Uterus (tissue), 3 donors: ENCODE measurements at regions not wholly inside any gene's neighbourhood (a gene's known extent, or its start where the extent isn't known, plus 50 kb on each side); places are given as distances from the start of the nearest gene placed in this dataset.

Experiments
- DNase-seq, 2 donors: peaks; one replicate each; pipeline ENCODE4 v3.0.0-alpha.2; 2019 to 2020
- H3K27ac ChIP-seq, 2 donors: fragments of 200-600 bp; sonication (generic); 1 replicate in 1 of 2; 2 replicates in 1 of 2; pipeline ENCODE4 v1.5.1; 2016 to 2018
- H3K27me3 ChIP-seq, 2 donors: fragments of 200-600 bp; sonication (generic); one replicate each; pipeline ENCODE4 v1.5.1; 2018 to 2019; ENCODE audit warnings: control low read depth in 1 of 2
- H3K36me3 ChIP-seq, 2 donors: fragments of 200-600 bp; sonication (generic); one replicate each; pipeline ENCODE4 v1.5.1; 2019; ENCODE audit warnings: control low read depth in 1 of 2
- H3K4me1 ChIP-seq, 2 donors: fragments of 200-600 bp; sonication (generic); one replicate each; pipeline ENCODE4 v1.5.1; 2018 to 2019; ENCODE audit warnings: control low read depth in 1 of 2
- H3K4me3 ChIP-seq, 2 donors: fragments of 200-600 bp; sonication (generic); 1 replicate in 1 of 2; 2 replicates in 1 of 2; pipeline ENCODE4 v1.5.1; 2018 to 2019; ENCODE audit warnings: mild to moderate bottlenecking in 1 of 2
- H3K9me3 ChIP-seq, 2 donors: fragments of 200-600 bp; sonication (generic); one replicate each; pipeline ENCODE4 v1.5.1; 2019; ENCODE audit warnings: control low read depth in 1 of 2
- CTCF ChIP-seq, 4 experiments: fragments of 200-600 bp in 2 of 4; fragments of 450-650 bp in 2 of 4; sonication (generic) in 2 of 4; IDR thresholded peaks; one replicate each; pipeline ENCODE4 v1.5.1; 2016 to 2019; ENCODE audit warnings: antibody characterized with exemption in 4 of 4, mild to moderate bottlenecking in 2 of 4, moderate library complexity in 1 of 4
- POLR2A ChIP-seq, 2 donors: fragments of 450-650 bp; IDR thresholded peaks; one replicate each; pipeline ENCODE4 v1.6.1; 2016; ENCODE audit warnings: antibody characterized with exemption in 2 of 2, mild to moderate bottlenecking in 1 of 2, moderate library complexity in 1 of 2
- intact Hi-C: fragments of 100-400 bp; cut with DNase I; formaldehyde crosslinking; loops from one replicate; pipeline ENCODE4 v1.15.1; 2023; ENCODE audit warnings: low total_unique reads
- donor health status: DM: yes; HTN: yes; CAD: no.

- no peak for TF ChIP-seq CTCF (IDR thresholded peaks at IDR 0.05)
- TF ChIP-seq POLR2A (IDR thresholded peaks at IDR 0.05) = no peak
- intact Hi-C loops = no loop called here
- no peaks in the 10 kb centered on the region for H3K9me3 ChIP-seq
- H3K4me1 ChIP-seq = no peaks in the 10 kb centered on the region
- DNase-seq = no peak
- no peaks in the 10 kb centered on the region for H3K27me3 ChIP-seq
- H3K36me3 ChIP-seq = no peaks in the 10 kb centered on the region
- H3K27ac ChIP-seq = no peak overlapping the region
- H3K4me3 ChIP-seq = no peak overlapping the region
These were observed 102.0 kb upstream of the NREP start for GRCh38 chr5:111859031-111859430.

GRCh38 chr5:111857623-111858022 is 100.6 kb upstream of the NREP start:
- no peak overlapping the region for H3K4me3 ChIP-seq
- no peak for DNase-seq
- no peaks in the 10 kb centered on the region for H3K36me3 ChIP-seq
- no peaks in the 10 kb centered on the region for H3K9me3 ChIP-seq
- no peaks in the 10 kb centered on the region for H3K27me3 ChIP-seq
- no peaks in the 10 kb centered on the region for H3K4me1 ChIP-seq
- no peak for TF ChIP-seq CTCF (IDR thresholded peaks at IDR 0.05)
- no peak for TF ChIP-seq POLR2A (IDR thresholded peaks at IDR 0.05)
- H3K27ac ChIP-seq = no peak overlapping the region
- intact Hi-C loops = no loop called here

- no peaks in the 10 kb centered on the region for H3K4me1 ChIP-seq
- TF ChIP-seq POLR2A (IDR thresholded peaks at IDR 0.05) (no peak), CTCF (IDR thresholded peaks at IDR 0.05) (no peak)
- intact Hi-C loops = no loop called here
- no peak overlapping the region for H3K27ac ChIP-seq
- H3K36me3 ChIP-seq = no peaks in the 10 kb centered on the region
- H3K9me3 ChIP-seq = no peaks in the 10 kb centered on the region
- no peak overlapping the region for H3K4me3 ChIP-seq
- no peak for DNase-seq
- H3K27me3 ChIP-seq = no peaks in the 10 kb centered on the region
These were observed 100.0 kb upstream of the NREP start for GRCh38 chr5:111856876-111857466.

- no peaks in the 10 kb centered on the region for H3K9me3 ChIP-seq
- no peaks in the 10 kb centered on the region for H3K36me3 ChIP-seq
- DNase-seq = no peak
- no peaks in the 10 kb centered on the region for H3K4me1 ChIP-seq
- H3K27ac ChIP-seq = no peak overlapping the region
- intact Hi-C loops = no loop called here
- TF ChIP-seq CTCF (IDR thresholded peaks at IDR 0.05) = no peak
- TF ChIP-seq POLR2A (IDR thresholded peaks at IDR 0.05) = no peak
- no peaks in the 10 kb centered on the region for H3K27me3 ChIP-seq
- H3K4me3 ChIP-seq = no peak overlapping the region
These were observed 98.4 kb upstream of the NREP start for GRCh38 chr5:111855356-111855755.

- Histone ChIP-seq H3K27ac (no peak overlapping the region), H3K27me3 (no peaks in the 10 kb centered on the region), H3K36me3 (no peaks in the 10 kb centered on the region), H3K4me3 (no peak overlapping the region), H3K4me1 (no peaks in the 10 kb centered on the region), H3K9me3 (no peaks in the 10 kb centered on the region)
- intact Hi-C loops = no loop called here
- no peak for DNase-seq
- TF ChIP-seq CTCF (IDR thresholded peaks at IDR 0.05) (no peak), POLR2A (IDR thresholded peaks at IDR 0.05) (no peak)
These were observed 97.2 kb upstream of the NREP start for GRCh38 chr5:111854186-111854585.
